ENCODE measurements at regions not wholly inside any gene's neighbourhood (a gene's known extent, or its start where the extent isn't known, plus 50 kb on each side); places are given as distances from the start of the nearest gene placed in this dataset.

DNA sequence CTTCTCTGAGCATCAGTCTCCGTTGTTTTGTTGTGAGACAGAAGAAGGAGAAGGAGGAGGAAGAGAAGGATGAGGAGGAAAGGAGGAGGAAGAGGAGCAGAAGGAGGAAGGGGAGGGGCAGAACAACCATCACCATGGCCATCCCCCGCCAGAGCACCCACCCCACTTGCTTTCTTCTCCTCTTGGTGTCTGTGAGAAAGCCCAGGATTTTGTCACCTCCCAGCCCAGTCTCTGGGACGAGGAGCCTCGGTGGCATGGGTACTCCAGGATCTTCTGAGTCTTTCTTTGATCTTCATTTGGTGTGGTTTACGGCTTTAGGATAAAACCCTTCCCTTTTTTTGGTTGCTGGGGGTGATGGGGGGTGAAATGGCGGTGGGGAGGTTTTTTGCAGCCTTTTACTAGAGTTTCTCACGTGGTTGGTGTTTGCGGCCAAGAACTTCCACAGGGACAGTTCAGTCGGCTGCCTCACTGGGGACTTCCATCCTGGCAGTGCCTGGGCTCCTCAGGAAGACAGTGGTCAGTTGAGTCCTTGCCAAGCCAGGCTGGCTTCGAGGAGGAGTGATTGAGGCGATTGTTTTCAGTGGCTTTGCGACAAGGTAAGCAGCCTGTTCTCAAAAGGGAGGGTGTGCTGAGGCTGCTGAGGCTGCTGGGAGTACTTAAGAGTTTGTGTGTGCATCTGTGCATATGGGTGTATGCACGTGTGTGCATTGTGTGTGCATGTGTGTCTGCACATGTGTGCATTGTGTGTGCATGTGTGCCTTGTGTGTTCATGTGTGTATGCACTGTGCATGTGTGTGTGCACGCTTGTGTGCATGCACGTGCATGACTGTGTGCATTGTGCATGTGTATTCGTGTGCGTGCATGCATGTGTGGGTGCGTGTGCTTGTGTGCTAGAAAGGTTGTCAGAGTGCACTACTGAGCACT is 567.5 kb downstream of the TBC1D22A start:
- TF ChIP-seq, protein P1, sequence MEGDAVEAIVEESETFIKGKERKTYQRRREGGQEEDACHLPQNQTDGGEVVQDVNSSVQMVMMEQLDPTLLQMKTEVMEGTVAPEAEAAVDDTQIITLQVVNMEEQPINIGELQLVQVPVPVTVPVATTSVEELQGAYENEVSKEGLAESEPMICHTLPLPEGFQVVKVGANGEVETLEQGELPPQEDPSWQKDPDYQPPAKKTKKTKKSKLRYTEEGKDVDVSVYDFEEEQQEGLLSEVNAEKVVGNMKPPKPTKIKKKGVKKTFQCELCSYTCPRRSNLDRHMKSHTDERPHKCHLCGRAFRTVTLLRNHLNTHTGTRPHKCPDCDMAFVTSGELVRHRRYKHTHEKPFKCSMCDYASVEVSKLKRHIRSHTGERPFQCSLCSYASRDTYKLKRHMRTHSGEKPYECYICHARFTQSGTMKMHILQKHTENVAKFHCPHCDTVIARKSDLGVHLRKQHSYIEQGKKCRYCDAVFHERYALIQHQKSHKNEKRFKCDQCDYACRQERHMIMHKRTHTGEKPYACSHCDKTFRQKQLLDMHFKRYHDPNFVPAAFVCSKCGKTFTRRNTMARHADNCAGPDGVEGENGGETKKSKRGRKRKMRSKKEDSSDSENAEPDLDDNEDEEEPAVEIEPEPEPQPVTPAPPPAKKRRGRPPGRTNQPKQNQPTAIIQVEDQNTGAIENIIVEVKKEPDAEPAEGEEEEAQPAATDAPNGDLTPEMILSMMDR (IDR thresholded peaks at IDR 0.05) = no peak
- TF ChIP-seq POLR2AphosphoS5 (IDR thresholded peaks at IDR 0.05) (no peak), POLR2A (IDR thresholded peaks at IDR 0.05) (no peak)
